Endothelial cell of umbilical vein (primary cell): ENCODE measurements at regions not wholly inside any gene's neighbourhood (a gene's known extent, or its start where the extent isn't known, plus 50 kb on each side); places are given as distances from the start of the nearest gene placed in this dataset.

ENCODE experiments used
- EZH2 ChIP-seq: IDR thresholded peaks from 2 replicates; pipeline ENCODE4 v1.6.1; 2012; ENCODE audit warnings: borderline replicate concordance, low read depth, mild to moderate bottlenecking, moderate library complexity, low read length, inconsistent platforms; ENCODE audit not compliant: severe bottlenecking
- GATA2 ChIP-seq: IDR thresholded peaks from 2 replicates; pipeline ENCODE4 v1.7.0; 2011; ENCODE audit warnings: low read depth, mild to moderate bottlenecking, moderate library complexity, mixed read lengths, low read length; ENCODE audit not compliant: insufficient read length, insufficient read depth
- MYC ChIP-seq: IDR thresholded peaks from one replicate; pipeline ENCODE4 v1.6.1; 2011; ENCODE audit warnings: mild to moderate bottlenecking, low read depth, low read length
- POLR2A ChIP-seq: IDR thresholded peaks from 2 replicates; pipeline ENCODE4 v1.6.1; 2012; ENCODE audit warnings: low read depth, mild to moderate bottlenecking, control low read depth, low read length
- TF ChIP-seq, protein P1 (sequence below), 2 donors: IDR thresholded peaks; 1 replicate in 1 of 2; 2 replicates in 1 of 2; pipeline ENCODE4 v1.5.1; 2011; ENCODE audit warnings: low read length in 2 of 2, mild to moderate bottlenecking in 2 of 2, moderate library complexity in 2 of 2, control low read depth in 1 of 2, inconsistent platforms in 1 of 2, low read depth in 1 of 2; ENCODE audit not compliant: insufficient read depth in 1 of 2; ENCODE audit errors: extremely low read depth in 1 of 2

DNA sequence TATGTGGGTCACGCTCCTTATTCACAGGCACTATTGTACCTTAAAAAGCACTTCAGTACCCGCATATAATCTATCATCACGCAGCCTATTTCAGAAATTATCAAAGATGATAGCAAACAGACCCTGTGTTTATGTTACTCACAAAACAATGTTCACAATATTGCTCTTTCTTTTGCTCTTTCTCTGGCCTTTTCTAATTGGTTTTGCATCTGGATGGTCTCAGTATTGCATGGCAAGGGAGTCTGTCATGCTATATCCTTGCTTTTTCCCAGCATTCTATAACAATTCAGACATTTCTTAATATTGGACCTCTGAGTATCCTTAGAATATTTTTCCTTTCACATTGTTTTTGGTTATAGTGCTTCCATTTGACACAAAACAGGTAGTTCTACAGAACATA, 541.8 kb upstream of the KLF12 start:
- TF ChIP-seq, protein P1, sequence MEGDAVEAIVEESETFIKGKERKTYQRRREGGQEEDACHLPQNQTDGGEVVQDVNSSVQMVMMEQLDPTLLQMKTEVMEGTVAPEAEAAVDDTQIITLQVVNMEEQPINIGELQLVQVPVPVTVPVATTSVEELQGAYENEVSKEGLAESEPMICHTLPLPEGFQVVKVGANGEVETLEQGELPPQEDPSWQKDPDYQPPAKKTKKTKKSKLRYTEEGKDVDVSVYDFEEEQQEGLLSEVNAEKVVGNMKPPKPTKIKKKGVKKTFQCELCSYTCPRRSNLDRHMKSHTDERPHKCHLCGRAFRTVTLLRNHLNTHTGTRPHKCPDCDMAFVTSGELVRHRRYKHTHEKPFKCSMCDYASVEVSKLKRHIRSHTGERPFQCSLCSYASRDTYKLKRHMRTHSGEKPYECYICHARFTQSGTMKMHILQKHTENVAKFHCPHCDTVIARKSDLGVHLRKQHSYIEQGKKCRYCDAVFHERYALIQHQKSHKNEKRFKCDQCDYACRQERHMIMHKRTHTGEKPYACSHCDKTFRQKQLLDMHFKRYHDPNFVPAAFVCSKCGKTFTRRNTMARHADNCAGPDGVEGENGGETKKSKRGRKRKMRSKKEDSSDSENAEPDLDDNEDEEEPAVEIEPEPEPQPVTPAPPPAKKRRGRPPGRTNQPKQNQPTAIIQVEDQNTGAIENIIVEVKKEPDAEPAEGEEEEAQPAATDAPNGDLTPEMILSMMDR (IDR thresholded peaks at IDR 0.05; ENCODE audit: extremely low read depth in 1 of 2, insufficient read depth in 1 of 2, low read depth in 1 of 2, low read length in 2 of 2), result no peak
- TF ChIP-seq EZH2, result no peak
- no peak for TF ChIP-seq MYC
- TF ChIP-seq POLR2A, result no peak
- TF ChIP-seq GATA2, result no peak
